GM13976 (cell line): ENCODE measurements at regions not wholly inside any gene's neighbourhood (a gene's known extent, or its start where the extent isn't known, plus 50 kb on each side); places are given as distances from the start of the nearest gene placed in this dataset.

Experiments
- DNase-seq: peaks from one replicate; pipeline ENCODE4 v3.0.0; 2012; ENCODE audit warnings: low spot score
- CTCF ChIP-seq: IDR thresholded peaks from 2 replicates; pipeline ENCODE4 v1.5.1; 2012; ENCODE audit warnings: borderline replicate concordance, mild to moderate bottlenecking; ENCODE audit not compliant: insufficient read depth; ENCODE audit errors: extremely low read depth, missing control alignments, control extremely low read depth
- in situ Hi-C: fragments of 300-500 bp; cut with MboI; formaldehyde crosslinking; loops from one replicate; pipeline ENCODE4 v1.12.0; 2022; ENCODE audit warnings: low sequenced_read_pairs, mixed read lengths, inconsistent platforms; ENCODE audit not compliant: unreplicated experiment

- no peak for TF ChIP-seq CTCF
- peak; percentile 66 for DNase-seq
- in situ Hi-C loops = loop anchor here (5.0 to 10.0 kb wide), 3 partner anchors 69 to 177 kb away; partner anchors contain the start of gene RUNX3
These were observed 101.5 kb upstream of the RUNX3 start for GRCh38 chr1:25031601-25031965.

GRCh38 chr1:25030674-25031589, 100.9 kb upstream of the RUNX3 start:
- in situ Hi-C loops = loop anchor here (5.0 to 10.0 kb wide), 3 partner anchors 69 to 176 kb away; partner anchors contain the start of gene RUNX3
- TF ChIP-seq CTCF = no peak
- DNase-seq = peak; percentile 78

GRCh38 chr1:25030012-25030411, 99.9 kb upstream of the RUNX3 start:
- DNase-seq = no peak
- TF ChIP-seq CTCF = no peak
- in situ Hi-C loops = loop anchor here (5.0 to 10.0 kb wide), 3 partner anchors 68 to 175 kb away; partner anchors contain the start of gene RUNX3

- in situ Hi-C loops = no loop called here
- peak; percentile 9 for TF ChIP-seq CTCF
- DNase-seq = no peak
These were observed 99.0 kb upstream of the RUNX3 start for GRCh38 chr1:25028907-25029599.

- in situ Hi-C loops = no loop called here
- no peak for DNase-seq
- no peak for TF ChIP-seq CTCF
These were observed 98.5 kb upstream of the RUNX3 start for GRCh38 chr1:25028587-25028906.

GRCh38 chr1:25027822-25028586, 97.9 kb upstream of the RUNX3 start:
- no peak for DNase-seq
- TF ChIP-seq CTCF = no peak
- in situ Hi-C loops = no loop called here
